Brain pericyte (primary cell): ENCODE measurements at regions not wholly inside any gene's neighbourhood (a gene's known extent, or its start where the extent isn't known, plus 50 kb on each side); places are given as distances from the start of the nearest gene placed in this dataset.
"Not testable (repeated sequence)": the region's sequence is repeated elsewhere in the genome, so short reads cannot be mapped to it uniquely, and the experiment has no call there.

Experiments used
- DNase-seq: peaks from one replicate; pipeline ENCODE4 v3.0.0-alpha.2; 2012; ENCODE audit warnings: low read depth, low spot score

DNA sequence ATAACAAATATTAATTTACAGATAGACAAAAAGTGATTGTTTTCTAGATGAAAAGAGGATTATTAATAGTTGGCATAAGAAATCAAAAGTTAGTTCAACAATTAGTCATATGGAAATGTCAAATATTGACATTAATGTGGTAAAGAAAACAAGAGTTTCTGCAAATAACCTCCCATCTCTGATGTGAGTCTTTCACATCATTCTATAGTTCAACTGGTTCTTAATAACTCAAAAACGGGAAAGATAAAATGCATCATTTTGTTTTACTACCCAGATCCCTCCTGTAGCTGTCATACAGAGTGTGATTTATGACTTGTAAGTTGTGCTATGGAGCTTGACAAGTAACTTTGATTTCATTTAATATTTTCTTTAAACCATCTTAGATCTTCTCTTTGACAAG, 594.8 kb downstream of the ZWINT start:
- no peak for DNase-seq

GRCh38 chr10:55750458-55750857, 610.6 kb downstream of the ZWINT start:
- no peak for DNase-seq

DNA sequence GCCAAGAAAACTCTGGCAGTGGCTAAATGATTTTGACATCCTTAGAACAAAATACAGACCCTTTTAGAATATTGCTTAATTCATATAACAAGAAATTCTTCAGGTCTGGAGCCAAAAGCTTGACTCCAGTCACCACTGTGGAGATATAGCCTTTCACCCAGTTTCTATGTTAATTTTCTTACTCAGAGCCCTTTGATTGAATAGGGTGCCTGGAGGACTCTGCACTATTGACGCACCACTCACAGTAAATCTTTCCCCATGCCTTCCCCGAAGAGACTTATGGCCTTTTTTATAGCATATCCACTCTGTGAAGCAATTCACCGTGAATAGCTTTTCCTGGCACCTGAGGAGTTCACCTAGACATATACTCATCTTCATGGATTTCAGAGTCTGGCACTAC, 613.8 kb downstream of the ZWINT start:
- DNase-seq = no peak

DNA sequence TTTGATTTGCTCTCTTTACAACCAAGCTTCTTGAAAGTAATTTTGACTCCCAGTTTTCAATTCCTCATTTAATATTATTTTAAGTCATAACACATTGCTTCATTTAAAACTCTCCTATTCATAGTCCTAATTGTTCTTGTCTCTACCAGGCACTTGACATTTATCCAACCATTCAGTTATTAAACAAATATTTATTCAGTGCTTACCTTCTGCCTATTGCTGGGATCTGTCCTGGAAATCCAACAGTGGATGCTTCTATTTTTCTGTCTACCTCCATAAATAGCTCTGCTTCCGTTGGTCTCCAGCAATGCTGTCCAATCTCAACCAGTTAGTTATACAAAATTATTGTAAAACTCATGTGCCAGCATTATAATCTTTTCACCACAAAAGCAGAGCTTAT, 615.1 kb downstream of the ZWINT start:
- no peak for DNase-seq

DNA sequence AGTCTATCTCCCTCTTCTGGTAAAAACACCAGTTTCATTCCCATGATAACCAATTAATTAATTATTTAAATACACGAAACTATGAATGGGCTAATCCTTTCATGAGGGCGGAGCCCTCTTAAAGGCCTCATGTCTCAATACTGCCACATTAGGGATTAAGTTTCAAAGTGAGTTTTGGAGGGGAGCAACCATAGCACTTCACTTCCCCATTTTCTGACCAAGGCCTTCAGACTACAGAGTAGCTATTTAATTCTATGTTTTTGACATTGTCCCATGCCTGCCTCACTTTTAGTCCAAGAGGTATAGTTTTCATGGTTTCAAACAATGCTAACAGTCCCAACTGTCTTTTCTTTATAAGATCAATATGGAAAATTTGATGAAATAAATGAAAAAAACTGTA, 618.6 kb downstream of the ZWINT start:
- DNase-seq = no peak

DNA sequence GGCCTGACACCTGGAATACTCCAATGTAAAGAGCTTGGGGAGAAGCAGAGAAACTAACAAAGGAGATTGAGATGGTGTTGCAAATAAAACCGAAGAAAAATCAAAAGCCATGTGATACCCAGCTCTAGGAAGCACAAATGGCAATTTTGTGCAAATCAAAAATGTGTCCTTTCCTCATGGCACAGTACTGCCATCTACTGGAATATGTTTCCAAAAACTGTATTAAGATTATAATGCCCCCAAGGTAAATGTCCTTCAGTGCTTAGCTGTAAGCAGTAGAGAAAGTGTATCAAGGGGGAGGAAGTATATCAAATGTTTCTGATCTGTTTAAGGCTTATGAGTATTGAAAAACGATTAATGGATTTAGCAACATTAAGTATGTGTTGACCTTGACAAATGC, 620.3 kb downstream of the ZWINT start:
- DNase-seq = not testable (repeated sequence)

DNA sequence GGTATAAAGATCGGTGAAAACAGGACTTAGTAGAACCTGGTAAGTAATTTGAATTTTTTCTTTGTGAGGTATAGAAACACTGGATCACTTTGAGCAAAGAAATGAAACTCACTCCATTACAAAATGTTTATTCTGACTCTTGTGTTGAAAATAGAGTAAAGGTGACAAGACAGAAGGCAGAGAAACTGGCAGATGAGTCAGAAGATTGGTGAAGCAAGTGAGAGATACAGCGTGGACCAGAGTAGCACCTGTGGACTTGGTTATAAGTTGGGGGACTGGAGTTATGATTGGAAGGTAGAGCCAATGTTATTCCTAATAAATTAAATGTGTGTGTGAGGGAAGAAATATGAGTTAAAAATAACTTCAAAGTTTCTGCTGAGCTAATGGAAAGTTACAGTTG, 620.9 kb downstream of the ZWINT start:
- no peak for DNase-seq

GRCh38 chr10:55734112-55734511, 626.9 kb downstream of the ZWINT start:
- no peak for DNase-seq

GRCh38 chr10:55704950-55705349, 656.1 kb downstream of the ZWINT start:
- no peak for DNase-seq

- DNase-seq = no peak
These were observed 692.6 kb downstream of the ZWINT start for GRCh38 chr10:55668326-55668922.

DNA sequence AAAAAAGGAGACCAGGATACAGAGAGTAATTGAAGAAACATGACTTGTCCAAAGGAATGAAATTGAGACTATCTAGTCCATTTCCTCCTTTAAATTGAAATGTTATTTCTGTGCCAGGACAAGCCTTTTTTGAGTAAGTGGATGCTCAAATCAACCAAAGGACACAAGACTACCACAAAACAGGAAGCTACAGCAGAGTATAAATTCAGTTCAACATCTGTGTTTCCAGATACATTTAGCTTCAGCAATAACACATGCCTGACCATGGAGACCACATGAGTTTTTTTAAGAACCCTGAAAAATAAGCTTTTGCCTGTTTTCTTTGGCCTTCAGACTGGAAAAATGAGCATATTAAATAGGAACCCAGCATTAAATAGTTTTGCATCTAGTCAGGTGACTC, 707.5 kb downstream of the ZWINT start:
- no peak for DNase-seq

- DNase-seq = no peak
These were observed 719.5 kb downstream of the ZWINT start for GRCh38 chr10:55641601-55642000.

- no peak for DNase-seq
These were observed 729.9 kb downstream of the ZWINT start for GRCh38 chr10:55631071-55631654.

DNA sequence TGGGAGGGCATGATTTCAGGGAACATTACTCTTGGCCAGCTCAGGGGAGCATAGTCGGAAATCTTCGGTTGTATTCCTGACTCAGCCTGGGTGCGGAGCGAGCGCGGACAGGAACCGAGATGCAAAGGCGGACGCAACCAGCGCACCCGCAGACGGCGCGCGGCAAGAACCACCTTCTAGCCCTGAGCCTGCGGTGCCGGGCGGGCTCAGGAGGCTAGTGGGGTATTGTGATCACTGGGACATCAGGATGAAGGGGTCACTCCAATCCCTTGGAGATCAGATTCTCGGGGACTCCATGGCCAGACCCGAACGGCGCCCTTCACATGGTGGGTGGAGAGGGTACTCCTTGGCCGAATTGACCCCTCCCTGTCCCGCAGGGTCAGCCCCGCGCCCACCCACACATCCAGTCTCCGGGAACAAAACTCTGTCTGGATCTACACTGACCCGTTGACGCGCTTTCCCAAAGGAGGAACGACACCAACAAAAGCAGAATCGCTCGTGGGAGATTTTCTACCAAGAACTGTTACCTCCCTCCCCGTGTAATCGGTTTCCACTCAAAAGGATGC, 730.5 kb downstream of the ZWINT start:
- DNase-seq = no peak

- no peak for DNase-seq
These were observed 731.1 kb downstream of the ZWINT start for GRCh38 chr10:55629793-55630490.

GRCh38 chr10:55628260-55628701, 732.8 kb downstream of the ZWINT start:
- no peak for DNase-seq

DNA sequence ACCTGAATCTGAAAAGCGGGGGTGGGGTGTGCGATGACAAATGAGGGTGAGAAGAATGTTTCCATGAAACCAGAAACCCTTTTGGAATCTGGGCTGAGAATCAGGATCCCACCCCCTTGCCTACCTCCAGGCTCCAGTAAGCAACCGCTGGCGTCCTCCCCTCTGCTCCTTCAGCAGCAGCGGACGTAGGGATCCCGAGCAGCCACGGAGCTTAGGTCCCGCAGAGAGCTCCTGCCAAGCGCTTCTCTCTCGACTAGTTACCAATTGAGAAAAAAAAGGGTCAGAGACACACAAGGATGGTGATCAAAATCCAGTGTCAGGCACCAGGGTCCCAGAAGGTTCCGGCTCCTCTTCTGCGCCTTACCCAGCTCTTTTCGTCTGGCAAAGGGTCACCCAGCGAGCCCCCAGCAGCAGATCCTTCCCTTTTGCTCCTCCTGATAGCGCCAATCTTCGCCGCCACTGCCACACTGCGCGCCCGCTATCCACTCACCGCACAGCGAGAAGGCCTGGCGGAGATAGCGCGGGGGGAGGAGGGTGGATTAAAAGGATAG, 733.5 kb downstream of the ZWINT start:
- no peak for DNase-seq

DNA sequence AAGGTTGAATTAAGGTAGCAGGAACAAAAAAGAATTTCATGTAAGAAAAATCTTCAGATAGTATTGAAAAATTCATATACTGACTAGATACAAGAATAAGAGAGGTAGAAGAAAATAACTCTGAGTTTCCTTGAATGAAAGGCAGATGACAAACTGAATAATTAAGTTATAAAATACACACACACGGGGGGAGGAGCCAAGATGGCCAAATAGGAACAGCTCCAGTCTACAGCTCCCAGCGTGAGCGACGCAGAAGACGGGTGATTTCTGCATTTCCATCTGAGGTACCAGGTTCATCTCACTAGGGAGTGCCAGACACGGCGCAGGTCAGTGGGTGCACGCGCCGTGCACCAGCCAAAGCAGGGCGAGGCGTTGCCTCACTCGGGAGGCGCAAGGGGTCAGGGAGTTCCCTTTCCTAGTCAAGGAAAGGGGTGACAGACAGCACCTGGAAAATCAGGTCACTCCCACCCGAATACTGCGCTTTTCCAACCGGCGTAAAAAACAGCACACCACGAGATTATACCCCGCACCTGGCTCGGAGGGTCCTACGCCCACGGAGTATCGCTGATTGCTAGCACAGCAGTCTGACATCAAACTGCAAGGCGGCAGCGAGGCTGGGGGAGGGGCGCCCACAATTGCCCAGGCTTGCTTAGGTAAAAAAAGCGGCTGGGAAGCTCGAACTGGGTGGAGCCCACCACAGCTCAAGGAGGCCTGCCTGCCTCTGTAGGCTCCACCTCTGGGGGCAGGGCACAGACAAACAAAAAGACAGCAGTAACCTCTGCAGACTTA, 759.2 kb downstream of the ZWINT start:
- not testable (repeated sequence) for DNase-seq

- no peak for DNase-seq
These were observed 750.6 kb upstream of the PCDH15 start for GRCh38 chr10:55551603-55552002.

DNA sequence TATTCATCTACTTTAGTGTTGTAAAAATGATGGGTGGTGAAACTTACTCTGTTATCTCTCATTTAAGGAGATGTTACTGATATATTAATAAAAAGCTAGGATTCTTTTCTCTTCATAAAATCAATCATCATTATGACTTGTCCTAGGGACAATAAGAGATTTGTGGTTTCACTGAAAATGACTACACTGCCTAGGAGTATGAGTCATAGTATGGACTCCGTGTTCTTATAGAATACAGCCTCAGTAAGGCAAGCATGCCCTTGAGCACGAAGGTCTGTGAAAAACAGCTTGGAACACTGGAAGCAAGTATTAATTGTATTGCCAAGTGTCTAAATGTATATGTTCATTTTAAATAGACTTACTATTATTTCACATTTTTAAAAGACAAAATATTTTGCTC, 749.2 kb upstream of the PCDH15 start:
- DNase-seq = no peak

DNA sequence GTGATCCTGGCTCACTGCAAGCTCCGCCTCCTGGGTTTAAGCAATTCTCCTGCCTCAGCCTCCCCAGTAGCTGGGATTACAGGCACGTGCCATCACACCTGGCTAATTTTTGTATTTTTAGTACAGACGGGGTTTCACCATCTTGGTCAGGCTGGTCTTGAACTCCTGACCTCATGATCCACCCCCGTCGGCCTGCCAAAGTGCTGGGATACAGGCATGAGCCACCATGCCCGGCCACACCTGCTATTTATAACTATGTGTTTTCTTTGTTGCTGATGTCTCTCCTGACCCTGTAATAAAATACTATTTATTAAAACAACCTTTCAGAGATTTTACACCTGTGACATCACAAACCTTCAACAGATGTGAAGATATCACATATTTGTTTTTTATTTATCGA, 736.5 kb upstream of the PCDH15 start:
- not testable (repeated sequence) for DNase-seq

DNA sequence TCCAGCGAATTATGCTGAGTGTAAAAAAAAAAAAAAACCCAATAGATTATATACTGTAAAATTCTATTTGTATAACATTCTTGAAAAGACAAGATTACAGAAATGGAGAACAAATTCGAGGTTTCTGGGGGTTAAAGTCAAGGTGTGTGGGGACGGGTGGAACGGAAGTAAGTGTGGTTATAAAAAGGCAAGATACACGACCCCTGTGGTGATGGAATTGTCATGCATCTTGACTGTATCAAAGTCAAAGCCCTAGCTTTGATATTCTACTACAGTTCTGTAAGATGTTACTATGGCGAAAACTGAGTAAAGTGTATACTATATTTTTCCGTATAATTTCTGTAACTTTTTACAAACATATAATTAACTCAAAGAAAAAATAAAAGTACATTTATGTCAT, 718.2 kb upstream of the PCDH15 start:
- no peak for DNase-seq
